ENCODE measurements at regions not wholly inside any gene's neighbourhood (a gene's known extent, or its start where the extent isn't known, plus 50 kb on each side); places are given as distances from the start of the nearest gene placed in this dataset.

DNA sequence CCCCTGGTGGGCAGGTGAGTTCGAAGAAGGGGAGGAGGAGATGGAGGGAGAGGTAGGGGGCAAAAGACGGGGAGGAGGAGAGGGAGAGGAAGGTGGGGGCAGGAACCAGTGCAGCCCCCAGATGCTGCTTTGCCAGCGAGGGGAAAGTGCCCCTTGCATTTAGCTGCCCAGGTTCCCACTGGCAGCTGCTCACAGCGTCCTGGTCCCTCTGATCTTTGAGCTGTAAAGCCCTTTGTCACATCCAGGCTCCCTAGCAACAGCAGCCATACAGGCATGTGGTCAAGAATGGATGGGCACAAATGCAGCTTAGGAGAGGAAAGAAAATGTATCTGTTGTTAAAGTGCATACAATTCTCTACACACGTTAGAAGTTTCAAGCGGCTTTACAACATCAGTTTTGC, 160.9 kb downstream of the CD83 start:
- TF ChIP-seq, protein P1, sequence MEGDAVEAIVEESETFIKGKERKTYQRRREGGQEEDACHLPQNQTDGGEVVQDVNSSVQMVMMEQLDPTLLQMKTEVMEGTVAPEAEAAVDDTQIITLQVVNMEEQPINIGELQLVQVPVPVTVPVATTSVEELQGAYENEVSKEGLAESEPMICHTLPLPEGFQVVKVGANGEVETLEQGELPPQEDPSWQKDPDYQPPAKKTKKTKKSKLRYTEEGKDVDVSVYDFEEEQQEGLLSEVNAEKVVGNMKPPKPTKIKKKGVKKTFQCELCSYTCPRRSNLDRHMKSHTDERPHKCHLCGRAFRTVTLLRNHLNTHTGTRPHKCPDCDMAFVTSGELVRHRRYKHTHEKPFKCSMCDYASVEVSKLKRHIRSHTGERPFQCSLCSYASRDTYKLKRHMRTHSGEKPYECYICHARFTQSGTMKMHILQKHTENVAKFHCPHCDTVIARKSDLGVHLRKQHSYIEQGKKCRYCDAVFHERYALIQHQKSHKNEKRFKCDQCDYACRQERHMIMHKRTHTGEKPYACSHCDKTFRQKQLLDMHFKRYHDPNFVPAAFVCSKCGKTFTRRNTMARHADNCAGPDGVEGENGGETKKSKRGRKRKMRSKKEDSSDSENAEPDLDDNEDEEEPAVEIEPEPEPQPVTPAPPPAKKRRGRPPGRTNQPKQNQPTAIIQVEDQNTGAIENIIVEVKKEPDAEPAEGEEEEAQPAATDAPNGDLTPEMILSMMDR (conservative IDR thresholded peaks at IDR 0.05 in 1 of 2, IDR thresholded peaks at IDR 0.05 in 1 of 2; ENCODE audit: low read depth in 1 of 2, low read length in 2 of 2), result no peak
- TF ChIP-seq EZH2 (IDR thresholded peaks at IDR 0.05; ENCODE audit: low read length, missing control alignments), result no peak
